K562 (cell line): ENCODE measurements at regions not wholly inside any gene's neighbourhood (a gene's known extent, or its start where the extent isn't known, plus 50 kb on each side); places are given as distances from the start of the nearest gene placed in this dataset.

Experiments used
- ATAC-seq: fragments of 200-7000 bp; cut with Tn5 transposase; 3 replicates; pipeline ENCODE4 v1.9.1; 2020; ENCODE audit warnings: moderate library complexity
- BruUV-seq: library from RNA; stranded (reverse); fragments of 400-500 nt; replicated peaks from 2 replicates; lab custom pipeline; 2021; lab: Mats Ljungman, UMichigan
- CTCF ChIA-PET: fragments of 300-600 bp; formaldehyde crosslinking; extraction: SDS; loops from one replicate; lab custom pipeline; 2021; ENCODE audit warnings: low intra/inter-chr PET ratio; lab: Yijun Ruan, JAX
- POLR2A ChIA-PET: fragments of 300-600, 350-650 bp; sonication (Branson Sonifier 250); formaldehyde crosslinking; extraction: SDS; loops from one replicate; lab custom pipeline; 2021; ENCODE audit warnings: antibody characterized with exemption, inconsistent platforms; lab: Yijun Ruan, JAX
- DNase-seq, 4 experiments: peaks; one replicate each; pipeline versions ENCODE4 v3.0.0 to v3.0.0-alpha.2; 2011 to 2018; ENCODE audit warnings: low spot score in 3 of 4, mixed read lengths in 3 of 4; ENCODE audit errors: extremely low read depth in 1 of 4
- FAIRE-seq: peaks from 2 replicates; lab custom pipeline; 2011; peaks lifted over from hg19 to GRCh38; lab: Jason Lieb, UNC
- H2AFZ ChIP-seq: 2 replicates; pipeline ENCODE4 v1.6.0; 2011; ENCODE audit warnings: low read depth, low read length, control low read depth, inconsistent platforms
- H3K27ac ChIP-seq: fragments of 200-600 bp; 3 replicates; pipeline ENCODE4 v1.8.0; 2011; ENCODE audit warnings: low read depth, mild to moderate bottlenecking, control low read depth, inconsistent platforms, low read length, moderate library complexity, mixed read lengths; ENCODE audit errors: extremely low read depth
- H3K27me3 ChIP-seq, 2 experiments: fragments of 300-600 bp in 1 of 2; 2 replicates in 1 of 2; 3 replicates in 1 of 2; pipeline versions ENCODE4 v1.6.0 to v1.8.0; 2011; ENCODE audit warnings: inconsistent platforms in 2 of 2, low read length in 2 of 2, mild to moderate bottlenecking in 1 of 2, mixed read lengths in 1 of 2, moderate library complexity in 1 of 2; ENCODE audit not compliant: control insufficient read depth in 2 of 2, insufficient read depth in 2 of 2
- H3K36me3 ChIP-seq: fragments of 300-600 bp; 3 replicates; pipeline ENCODE4 v1.8.0; 2011; ENCODE audit warnings: mild to moderate bottlenecking, low read length, inconsistent platforms; ENCODE audit not compliant: control insufficient read depth, insufficient read depth
- H3K4me1 ChIP-seq, 2 experiments: fragments of 200-600 bp in 1 of 2; replicated peaks in 1 of 2; 2 replicates in 1 of 2; 3 replicates in 1 of 2; pipeline versions ENCODE4 v1.5.1 to v1.8.0; 2011; ENCODE audit warnings: inconsistent platforms in 2 of 2, low read length in 2 of 2, mild to moderate bottlenecking in 1 of 2, mixed read lengths in 1 of 2, moderate library complexity in 1 of 2; ENCODE audit not compliant: control insufficient read depth in 2 of 2, insufficient read depth in 2 of 2
- H3K4me2 ChIP-seq: 2 replicates; pipeline ENCODE4 v1.6.1; 2011; ENCODE audit warnings: low read length, control low read depth, inconsistent platforms, mixed read lengths; ENCODE audit not compliant: insufficient read depth
- H3K4me3 ChIP-seq: fragments of 200-600 bp; sonication (generic), shearing (Covaris generic); 2 replicates; pipeline ENCODE4 v1.5.1; 2016; ENCODE audit warnings: control low read depth, inconsistent platforms
- H3K79me2 ChIP-seq: fragments of 200-600 bp; 3 replicates; pipeline ENCODE4 v1.8.0; 2011; ENCODE audit warnings: low read length, inconsistent platforms; ENCODE audit not compliant: control insufficient read depth, insufficient read depth
- H3K9ac ChIP-seq, 2 experiments: 2 replicates each; pipeline versions ENCODE4 v1.6.0 to v1.6.1; 2011; ENCODE audit warnings: low read depth in 2 of 2, low read length in 2 of 2, control low read depth in 1 of 2, inconsistent platforms in 1 of 2, mild to moderate bottlenecking in 1 of 2, mixed read lengths in 1 of 2; ENCODE audit not compliant: insufficient read depth in 1 of 2
- H3K9me1 ChIP-seq: one replicate; pipeline ENCODE4 v1.6.0; 2011; ENCODE audit warnings: inconsistent platforms, mild to moderate bottlenecking, low read length, moderate library complexity; ENCODE audit not compliant: control insufficient read depth, insufficient read depth
- H3K9me3 ChIP-seq: replicated peaks from 2 replicates; pipeline ENCODE4 v1.5.1; 2011; ENCODE audit warnings: low read depth, low read length, inconsistent platforms; ENCODE audit not compliant: control insufficient read depth, insufficient read depth
- H4K20me1 ChIP-seq: replicated peaks from 2 replicates; pipeline ENCODE4 v1.6.1; 2011; ENCODE audit warnings: low read length, inconsistent platforms, mixed read lengths; ENCODE audit not compliant: control insufficient read depth, insufficient read depth
- BCOR ChIP-seq: fragments of 450-650 bp; IDR thresholded peaks from 2 replicates; pipeline ENCODE4 v1.6.1; 2016
- GABPA ChIP-seq: fragments of 200-800 bp; sonication (Bioruptor generic); conservative IDR thresholded peaks from 2 replicates; pipeline ENCODE4 v1.6.1; 2016; ENCODE audit warnings: low read depth, missing genetic modification characterization, missing compliant biosample characterization
- POLR2AphosphoS5 ChIP-seq: IDR thresholded peaks from 2 replicates; pipeline ENCODE4 v1.6.1; 2011; ENCODE audit warnings: mild to moderate bottlenecking, low read depth, low read length, moderate library complexity; ENCODE audit not compliant: control insufficient read depth, insufficient read depth
- RHOXF2B ChIP-seq: fragments of 250-450 bp; sonication (Bioruptor Pico); conservative IDR thresholded peaks from 2 replicates; pipeline ENCODE4 v1.5.1; 2021
- TRIM28 ChIP-seq: fragments of 450-650 bp; IDR thresholded peaks from 2 replicates; pipeline ENCODE4 v1.6.1; 2017
- ZNF75A ChIP-seq: fragments of 450-650 bp; formaldehyde crosslinking; IDR thresholded peaks from 2 replicates; pipeline ENCODE4 v1.4.0; 2020; ENCODE audit warnings: mild to moderate bottlenecking
- ZNF77 ChIP-seq: fragments of 250-450 bp; sonication (Bioruptor Pico); IDR thresholded peaks from 2 replicates; pipeline ENCODE4 v1.5.0; 2020
- WGBS: fragments of 100-300 bp; shearing (Covaris generic); methylation state at CpG from one replicate; pipeline ENCODE4 v1.1.6; 2016; ENCODE audit warnings: low coverage, mixed read lengths; ENCODE audit not compliant: insufficient coverage; ENCODE audit errors: missing lambda C conversion rate; 5-methylcytosine and 5-hydroxymethylcytosine counted together
- in situ Hi-C: fragments of 300-500 bp; cut with MboI; formaldehyde crosslinking; loops from 4 replicates; pipeline ENCODE4 v1.15.0; 2018; ENCODE audit warnings: inconsistent platforms, mixed read lengths
- intact Hi-C: fragments of 100-400 bp; cut with micrococcal nuclease; formaldehyde crosslinking; loops from 2 replicates; pipeline ENCODE4 v1.14.2; 2022
- TF ChIP-seq, protein P1 (sequence below): fragments of 250-450 bp; sonication (Bioruptor Pico); IDR thresholded peaks from 2 replicates; pipeline ENCODE4 v1.5.0; 2021; ENCODE audit warnings: mild to moderate bottlenecking, moderate library complexity
- TF ChIP-seq, protein P2 (sequence below): fragments of 250-450 bp; sonication (Bioruptor Pico); IDR thresholded peaks from 2 replicates; pipeline ENCODE4 v1.5.0; 2021
- TF ChIP-seq, protein P3 (sequence below): sonication (generic); formaldehyde crosslinking; IDR thresholded peaks from 2 replicates; pipeline ENCODE4 v1.8.0; 2022; ENCODE audit warnings: missing genetic modification reagents, mild to moderate bottlenecking, moderate library complexity, borderline replicate concordance
- TF ChIP-seq, protein P4 (sequence below): fragments of 450-650 bp; IDR thresholded peaks from 2 replicates; pipeline ENCODE4 v1.6.1; 2016; ENCODE audit warnings: missing biosample characterization, missing genetic modification characterization

DNA sequence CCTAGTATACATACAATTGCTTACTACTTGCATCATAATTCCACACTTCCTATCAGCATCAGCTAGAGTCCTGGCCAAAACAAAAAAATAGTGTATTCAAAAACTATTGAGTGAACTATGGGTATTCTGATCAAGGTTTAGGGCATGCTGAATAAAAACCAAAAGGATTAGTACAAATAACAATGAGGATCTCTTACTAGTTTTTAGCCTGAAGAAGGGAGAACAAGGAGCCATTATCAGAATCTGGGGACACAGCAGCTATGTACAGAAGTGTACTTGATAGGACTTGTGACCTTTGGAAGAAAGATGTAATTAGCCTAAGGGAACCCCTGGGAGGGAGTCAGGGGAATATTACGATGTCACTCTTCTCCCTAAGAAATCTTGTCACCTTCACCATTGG is 832.2 kb downstream of the SQOR start:
- BruUV-seq, result no TSS peak
- DNase-seq (no peak), ATAC-seq (no peak), FAIRE-seq (no peak)
- intact Hi-C loops (no loop called here), in situ Hi-C loops (no loop called here)
- H3K9me3 ChIP-seq, result no peaks in the 10 kb centered on the region
- H3K4me1 ChIP-seq, result no peaks in the 10 kb centered on the region
- H3K9me1 ChIP-seq, result no peaks in the 10 kb centered on the region
- H3K36me3 ChIP-seq, result no peaks in the 10 kb centered on the region
- H3K4me3 ChIP-seq, result no peak overlapping the region
- H4K20me1 ChIP-seq, result no peaks in the 10 kb centered on the region
- CTCF ChIA-PET, result no interaction called here
- no peaks in the 10 kb centered on the region for H3K79me2 ChIP-seq
- no peak overlapping the region for H2AFZ ChIP-seq
- 0% methylated on average over 1 of the region's 1 CpG for WGBS
- no peaks in the 10 kb centered on the region for H3K27me3 ChIP-seq
- POLR2A ChIA-PET, result no interaction called here
- no peak overlapping the region for H3K9ac ChIP-seq
- TF ChIP-seq ZNF77 (CRISPR knock-in tag) (no peak), ZNF75A (CRISPR knock-in tag) (no peak)
- TF ChIP-seq, protein P1, sequence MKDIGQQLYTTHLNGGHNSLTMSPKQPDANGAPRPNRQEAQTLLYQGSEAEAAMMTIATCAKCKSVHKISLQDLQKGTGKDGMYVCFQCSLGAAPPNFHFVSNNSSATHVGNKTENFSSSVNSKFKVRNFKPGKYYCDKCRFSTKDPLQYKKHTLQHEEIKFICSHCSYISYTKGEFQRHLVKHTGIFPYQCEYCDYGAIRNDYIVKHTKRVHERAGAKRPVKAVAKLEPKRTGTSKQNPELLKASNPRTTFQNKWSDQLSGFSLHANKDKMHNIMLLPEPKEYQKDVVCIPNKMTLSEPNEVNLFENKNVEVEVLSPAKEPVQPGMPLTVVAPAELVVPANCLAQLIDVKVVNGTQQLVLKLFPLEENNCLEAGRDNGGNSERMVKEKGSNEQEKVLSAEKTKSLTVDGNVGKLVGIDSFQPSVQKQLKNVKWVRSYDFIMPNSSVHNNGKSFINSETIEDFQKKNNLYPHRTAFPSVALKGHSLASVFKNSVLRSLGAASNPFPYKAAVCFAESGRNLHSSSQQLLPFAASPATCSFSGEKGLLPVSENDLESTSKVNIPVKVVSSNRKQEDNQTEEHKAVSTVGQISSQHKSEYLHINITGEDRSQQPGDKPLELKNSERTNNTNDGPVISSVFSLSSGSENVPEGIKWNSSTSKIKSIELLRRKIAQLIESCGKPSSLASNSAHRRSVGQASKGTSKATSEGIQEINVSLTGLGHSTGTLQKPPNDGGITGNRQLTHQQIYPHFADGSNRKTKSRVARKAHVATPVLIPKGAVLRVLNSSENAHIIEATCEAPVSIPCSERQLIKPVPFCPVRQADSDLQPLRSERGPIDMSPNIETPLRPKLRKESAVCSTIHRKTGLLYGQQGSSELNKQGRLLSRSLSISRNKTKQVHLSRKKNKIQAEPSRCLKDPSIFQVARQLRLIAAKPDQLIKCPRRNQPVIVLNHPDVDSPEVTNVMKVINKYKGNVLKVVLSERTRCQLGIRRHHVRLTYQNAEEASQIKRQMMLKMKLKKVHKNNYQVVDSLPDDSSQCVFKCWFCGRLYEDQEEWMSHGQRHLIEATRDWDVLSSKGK (CRISPR knock-in tag), result no peak
- H3K27ac ChIP-seq, result no peak overlapping the region
- H3K4me2 ChIP-seq, result no peak overlapping the region

DNA sequence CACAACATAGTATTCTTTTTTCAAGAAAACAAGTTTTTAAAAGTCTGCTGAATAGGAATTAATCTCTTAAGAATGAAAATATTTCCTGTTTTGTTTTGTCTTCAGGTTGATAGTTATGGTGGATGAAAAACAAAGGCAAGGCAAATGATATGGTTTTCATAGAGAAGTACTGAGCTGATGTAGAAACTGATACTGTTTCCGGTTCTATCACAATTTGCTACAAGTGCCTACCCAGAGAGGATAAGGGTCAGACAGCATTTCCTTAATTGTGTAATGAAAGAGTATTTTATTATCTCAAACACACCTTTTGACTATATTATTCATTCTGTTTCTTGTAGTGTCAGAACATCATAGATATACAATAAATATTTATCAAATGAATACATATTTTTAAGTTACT is 836.3 kb downstream of the SQOR start:
- WGBS, result 0% methylated on average over 1 of the region's 1 CpG
- no peak for DNase-seq
- H3K4me3 ChIP-seq, result no peak overlapping the region
- no TSS peak for BruUV-seq
- intact Hi-C loops, result no loop called here
- FAIRE-seq, result no peak
- H2AFZ ChIP-seq, result no peak overlapping the region
- in situ Hi-C loops, result no loop called here
- no peak overlapping the region for H3K9ac ChIP-seq
- ChIA-PET CTCF (no interaction called here), POLR2A (no interaction called here)
- no peaks in the 10 kb centered on the region for H3K27me3 ChIP-seq
- ATAC-seq, result no peak
- no peaks in the 10 kb centered on the region for H3K9me1 ChIP-seq
- no peaks in the 10 kb centered on the region for H3K9me3 ChIP-seq
- TF ChIP-seq, protein P2, sequence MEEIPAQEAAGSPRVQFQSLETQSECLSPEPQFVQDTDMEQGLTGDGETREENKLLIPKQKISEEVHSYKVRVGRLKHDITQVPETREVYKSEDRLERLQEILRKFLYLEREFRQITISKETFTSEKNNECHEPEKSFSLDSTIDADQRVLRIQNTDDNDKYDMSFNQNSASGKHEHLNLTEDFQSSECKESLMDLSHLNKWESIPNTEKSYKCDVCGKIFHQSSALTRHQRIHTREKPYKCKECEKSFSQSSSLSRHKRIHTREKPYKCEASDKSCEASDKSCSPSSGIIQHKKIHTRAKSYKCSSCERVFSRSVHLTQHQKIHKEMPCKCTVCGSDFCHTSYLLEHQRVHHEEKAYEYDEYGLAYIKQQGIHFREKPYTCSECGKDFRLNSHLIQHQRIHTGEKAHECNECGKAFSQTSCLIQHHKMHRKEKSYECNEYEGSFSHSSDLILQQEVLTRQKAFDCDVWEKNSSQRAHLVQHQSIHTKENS, result no peak
- no peak for TF ChIP-seq GABPA (tag)
- TF ChIP-seq, protein P3, sequence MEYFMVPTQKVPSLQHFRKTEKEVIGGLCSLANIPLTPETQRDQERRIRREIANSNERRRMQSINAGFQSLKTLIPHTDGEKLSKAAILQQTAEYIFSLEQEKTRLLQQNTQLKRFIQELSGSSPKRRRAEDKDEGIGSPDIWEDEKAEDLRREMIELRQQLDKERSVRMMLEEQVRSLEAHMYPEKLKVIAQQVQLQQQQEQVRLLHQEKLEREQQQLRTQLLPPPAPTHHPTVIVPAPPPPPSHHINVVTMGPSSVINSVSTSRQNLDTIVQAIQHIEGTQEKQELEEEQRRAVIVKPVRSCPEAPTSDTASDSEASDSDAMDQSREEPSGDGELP (CRISPR knock-in tag), result no peak
- TF ChIP-seq BCOR, result no peak
- TF ChIP-seq, protein P4, sequence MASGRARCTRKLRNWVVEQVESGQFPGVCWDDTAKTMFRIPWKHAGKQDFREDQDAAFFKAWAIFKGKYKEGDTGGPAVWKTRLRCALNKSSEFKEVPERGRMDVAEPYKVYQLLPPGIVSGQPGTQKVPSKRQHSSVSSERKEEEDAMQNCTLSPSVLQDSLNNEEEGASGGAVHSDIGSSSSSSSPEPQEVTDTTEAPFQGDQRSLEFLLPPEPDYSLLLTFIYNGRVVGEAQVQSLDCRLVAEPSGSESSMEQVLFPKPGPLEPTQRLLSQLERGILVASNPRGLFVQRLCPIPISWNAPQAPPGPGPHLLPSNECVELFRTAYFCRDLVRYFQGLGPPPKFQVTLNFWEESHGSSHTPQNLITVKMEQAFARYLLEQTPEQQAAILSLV, result no peak
- TF ChIP-seq RHOXF2B (CRISPR knock-in tag), result no peak
- TF ChIP-seq TRIM28, result no peak
- TF ChIP-seq POLR2AphosphoS5, result no peak
- H4K20me1 ChIP-seq, result no peaks in the 10 kb centered on the region
- no peaks in the 10 kb centered on the region for H3K79me2 ChIP-seq
- no peaks in the 10 kb centered on the region for H3K36me3 ChIP-seq
- H3K4me1 ChIP-seq, result no peaks in the 10 kb centered on the region
- H3K4me2 ChIP-seq, result no peak overlapping the region
- no peak overlapping the region for H3K27ac ChIP-seq
